HG02938 (cell line): ENCODE measurements at regions not wholly inside any gene's neighbourhood (a gene's known extent, or its start where the extent isn't known, plus 50 kb on each side); places are given as distances from the start of the nearest gene placed in this dataset.

ENCODE experiments used
- ATAC-seq: cut with Tn5 transposase; IDR thresholded peaks from one replicate; pipeline ENCODE4 v1.9.1; 2021; ENCODE audit warnings: mild to moderate bottlenecking, moderate library complexity; ENCODE audit not compliant: unreplicated experiment

GRCh38 chr2:128399690-128400291 lies 81.1 kb upstream of the HS6ST1 start:
- no peak for ATAC-seq

GRCh38 chr2:128401680-128402079 lies 83.0 kb upstream of the HS6ST1 start:
- ATAC-seq: no peak

- no peak for ATAC-seq
These were observed 84.4 kb upstream of the HS6ST1 start for GRCh38 chr2:128402911-128403670.

- ATAC-seq: no peak
These were observed 85.4 kb upstream of the HS6ST1 start for GRCh38 chr2:128403814-128404708.

- no peak for ATAC-seq
These were observed 86.2 kb upstream of the HS6ST1 start for GRCh38 chr2:128404709-128405466.

GRCh38 chr2:128405467-128405900 lies 86.8 kb upstream of the HS6ST1 start:
- no peak for ATAC-seq

- ATAC-seq: no peak
These were observed 87.4 kb upstream of the HS6ST1 start for GRCh38 chr2:128405981-128406613.

GRCh38 chr2:128406736-128407554 lies 88.3 kb upstream of the HS6ST1 start:
- ATAC-seq: no peak

- ATAC-seq: no peak
These were observed 90.0 kb upstream of the HS6ST1 start for GRCh38 chr2:128408349-128409305.

GRCh38 chr2:128409326-128410034 lies 90.8 kb upstream of the HS6ST1 start:
- ATAC-seq: no peak

GRCh38 chr2:128410035-128410757 lies 91.5 kb upstream of the HS6ST1 start:
- no peak for ATAC-seq

GRCh38 chr2:128410758-128411215 lies 92.1 kb upstream of the HS6ST1 start:
- no peak for ATAC-seq

- no peak for ATAC-seq
These were observed 92.8 kb upstream of the HS6ST1 start for GRCh38 chr2:128411431-128411830.

- no peak for ATAC-seq
These were observed 93.7 kb upstream of the HS6ST1 start for GRCh38 chr2:128412181-128412871.

GRCh38 chr2:128413014-128413717 lies 94.5 kb upstream of the HS6ST1 start:
- no peak for ATAC-seq
